Prostate gland (tissue), 2 donors: ENCODE measurements at regions not wholly inside any gene's neighbourhood (a gene's known extent, or its start where the extent isn't known, plus 50 kb on each side); places are given as distances from the start of the nearest gene placed in this dataset.

Source experiments
- DNase-seq: peaks from one replicate; pipeline ENCODE4 v3.0.0-alpha.2; 2019; ENCODE audit warnings: low spot score
- H3K27ac ChIP-seq, 2 donors: fragments of 200-600 bp; sonication (generic); 2 replicates each; pipeline ENCODE4 v1.5.1; 2017 to 2019
- H3K27me3 ChIP-seq: fragments of 200-600 bp; sonication (generic); replicated peaks from 2 replicates; pipeline ENCODE4 v1.5.1; 2019; ENCODE audit not compliant: insufficient read depth
- H3K36me3 ChIP-seq, 2 donors: fragments of 200-600 bp; sonication (generic); 1 replicate in 1 of 2; 2 replicates in 1 of 2; pipeline versions ENCODE4 v1.5.1 to v1.8.1; 2017 to 2019
- H3K4me1 ChIP-seq: fragments of 200-600 bp; sonication (generic); replicated peaks from 2 replicates; pipeline ENCODE4 v1.5.1; 2019
- H3K4me3 ChIP-seq, 2 donors: fragments of 200-600 bp; sonication (generic); 2 replicates each; pipeline ENCODE4 v1.5.1; 2017 to 2019
- H3K9me3 ChIP-seq: fragments of 200-600 bp; sonication (generic); 2 replicates; pipeline ENCODE4 v1.5.1; 2017
- POLR2A ChIP-seq: fragments of 450-650 bp; IDR thresholded peaks from one replicate; pipeline ENCODE4 v1.6.1; 2016; ENCODE audit warnings: antibody characterized with exemption, mild to moderate bottlenecking
- POLR2AphosphoS5 ChIP-seq: sonication (generic); formaldehyde crosslinking; IDR thresholded peaks from one replicate; pipeline ENCODE4 v1.6.1; 2017; ENCODE audit warnings: antibody characterized with exemption
- WGBS: methylation state at CpG from one replicate; pipeline ENCODE4 v1.1.5; 2018; 5-methylcytosine and 5-hydroxymethylcytosine counted together
- intact Hi-C: fragments of 100-400 bp; cut with DNase I; formaldehyde crosslinking; loops from one replicate; pipeline ENCODE4 v1.14.2; 2022
- TF ChIP-seq, protein P1 (sequence below), 4 experiments: fragments of 200-600 bp in 2 of 4; fragments of 450-650 bp in 2 of 4; sonication (generic) in 2 of 4; IDR thresholded peaks; 1 replicate in 3 of 4; 2 replicates in 1 of 4; pipeline ENCODE4 v1.5.1; 2016 to 2019; ENCODE audit warnings: antibody characterized with exemption in 4 of 4, mild to moderate bottlenecking in 2 of 4, moderate library complexity in 2 of 4

DNA sequence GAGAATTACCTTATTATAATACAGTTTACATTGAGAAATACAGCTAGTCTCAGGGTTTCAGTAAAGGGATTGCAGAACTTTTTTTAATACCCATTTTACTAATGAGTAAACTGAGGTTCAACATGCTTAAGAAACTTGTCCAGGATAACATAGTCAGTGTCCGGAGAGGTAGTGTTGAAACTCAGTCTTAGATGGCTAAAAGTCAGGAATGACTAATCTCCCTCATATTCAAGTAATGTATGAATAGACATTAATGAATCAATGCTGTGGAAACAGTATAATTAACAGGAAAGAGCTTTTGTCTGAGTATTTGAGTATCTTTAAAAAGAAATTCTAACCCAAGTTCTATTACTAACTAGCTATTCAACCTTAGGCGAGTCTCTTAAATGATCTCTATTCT is 397.6 kb downstream of the PLA2G4A start:
- TF ChIP-seq POLR2A (no peak), POLR2AphosphoS5 (no peak)
- TF ChIP-seq, protein P1, sequence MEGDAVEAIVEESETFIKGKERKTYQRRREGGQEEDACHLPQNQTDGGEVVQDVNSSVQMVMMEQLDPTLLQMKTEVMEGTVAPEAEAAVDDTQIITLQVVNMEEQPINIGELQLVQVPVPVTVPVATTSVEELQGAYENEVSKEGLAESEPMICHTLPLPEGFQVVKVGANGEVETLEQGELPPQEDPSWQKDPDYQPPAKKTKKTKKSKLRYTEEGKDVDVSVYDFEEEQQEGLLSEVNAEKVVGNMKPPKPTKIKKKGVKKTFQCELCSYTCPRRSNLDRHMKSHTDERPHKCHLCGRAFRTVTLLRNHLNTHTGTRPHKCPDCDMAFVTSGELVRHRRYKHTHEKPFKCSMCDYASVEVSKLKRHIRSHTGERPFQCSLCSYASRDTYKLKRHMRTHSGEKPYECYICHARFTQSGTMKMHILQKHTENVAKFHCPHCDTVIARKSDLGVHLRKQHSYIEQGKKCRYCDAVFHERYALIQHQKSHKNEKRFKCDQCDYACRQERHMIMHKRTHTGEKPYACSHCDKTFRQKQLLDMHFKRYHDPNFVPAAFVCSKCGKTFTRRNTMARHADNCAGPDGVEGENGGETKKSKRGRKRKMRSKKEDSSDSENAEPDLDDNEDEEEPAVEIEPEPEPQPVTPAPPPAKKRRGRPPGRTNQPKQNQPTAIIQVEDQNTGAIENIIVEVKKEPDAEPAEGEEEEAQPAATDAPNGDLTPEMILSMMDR (IDR thresholded peaks at IDR 0.05), result no peak
- intact Hi-C loops, result no loop called here
- H3K4me1 ChIP-seq, result no peaks in the 10 kb centered on the region

DNA sequence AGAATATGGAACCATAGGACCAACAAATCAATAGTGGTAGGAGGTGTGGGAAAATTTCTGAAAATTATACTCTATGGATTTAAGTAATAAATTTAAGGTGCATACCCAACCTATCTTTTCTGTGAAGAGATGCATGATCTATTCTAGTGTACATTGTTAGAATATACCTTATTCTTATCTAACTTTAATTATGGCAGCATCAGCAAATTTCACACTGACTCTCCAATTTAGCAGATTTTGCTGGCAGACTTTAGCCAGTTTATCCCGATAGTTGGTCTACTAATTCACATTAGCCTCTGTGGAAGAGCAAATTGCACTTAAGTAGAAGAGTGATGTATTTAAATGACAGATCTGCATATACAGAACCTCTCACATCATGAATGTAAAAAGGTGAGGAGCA is 400.0 kb downstream of the PLA2G4A start:
- TF ChIP-seq POLR2AphosphoS5 (no peak), POLR2A (no peak)
- TF ChIP-seq, protein P1 (IDR thresholded peaks at IDR 0.05), result no peak

More for the DNA sequence above, 397.6 kb downstream of the PLA2G4A start:
- no peaks in the 10 kb centered on the region for H3K27me3 ChIP-seq
- no peaks in the 10 kb centered on the region for H3K36me3 ChIP-seq
- H3K4me3 ChIP-seq, result no peak overlapping the region
- no peaks in the 10 kb centered on the region for H3K9me3 ChIP-seq
- no peak for DNase-seq
- 98% methylated on average over 2 of the region's 2 CpGs for WGBS
- H3K27ac ChIP-seq, result no peak overlapping the region

DNA sequence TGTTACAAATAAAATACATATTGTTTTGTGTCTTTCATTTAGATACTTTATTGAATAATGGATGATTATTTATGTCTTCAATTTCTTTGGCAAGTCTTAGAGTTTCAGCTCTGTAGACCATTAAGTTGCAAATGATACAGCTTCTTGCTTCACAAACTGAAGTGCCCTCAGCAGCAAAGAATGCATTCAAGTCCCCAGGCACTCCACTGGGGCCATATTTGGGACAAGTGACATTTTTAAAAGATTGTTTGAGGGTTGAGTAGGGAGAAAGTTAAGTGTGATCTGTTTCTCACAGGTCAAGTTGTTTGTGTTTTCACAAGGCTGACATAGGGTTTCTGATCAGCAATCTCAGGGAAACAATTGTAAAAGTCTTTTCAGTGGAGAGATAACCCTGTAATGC is 400.7 kb downstream of the PLA2G4A start:
- H3K36me3 ChIP-seq, result no peaks in the 10 kb centered on the region
- H3K4me1 ChIP-seq, result no peaks in the 10 kb centered on the region
- H3K27me3 ChIP-seq, result no peaks in the 10 kb centered on the region
- H3K9me3 ChIP-seq, result no peaks in the 10 kb centered on the region
- no peak overlapping the region for H3K4me3 ChIP-seq
- intact Hi-C loops, result no loop called here
- H3K27ac ChIP-seq, result no peak overlapping the region
- no peak for DNase-seq
- TF ChIP-seq, protein P1 (IDR thresholded peaks at IDR 0.05), result no peak
- TF ChIP-seq POLR2A, result no peak
- TF ChIP-seq POLR2AphosphoS5, result no peak

More for the DNA sequence above, 400.0 kb downstream of the PLA2G4A start:
- H3K4me3 ChIP-seq, result no peak overlapping the region
- intact Hi-C loops, result no loop called here
- 94% methylated on average over 1 of the region's 1 CpG for WGBS
- no peak for DNase-seq
- no peaks in the 10 kb centered on the region for H3K36me3 ChIP-seq
- H3K27ac ChIP-seq, result no peak overlapping the region
- no peaks in the 10 kb centered on the region for H3K27me3 ChIP-seq
- no peaks in the 10 kb centered on the region for H3K4me1 ChIP-seq
- no peaks in the 10 kb centered on the region for H3K9me3 ChIP-seq

DNA sequence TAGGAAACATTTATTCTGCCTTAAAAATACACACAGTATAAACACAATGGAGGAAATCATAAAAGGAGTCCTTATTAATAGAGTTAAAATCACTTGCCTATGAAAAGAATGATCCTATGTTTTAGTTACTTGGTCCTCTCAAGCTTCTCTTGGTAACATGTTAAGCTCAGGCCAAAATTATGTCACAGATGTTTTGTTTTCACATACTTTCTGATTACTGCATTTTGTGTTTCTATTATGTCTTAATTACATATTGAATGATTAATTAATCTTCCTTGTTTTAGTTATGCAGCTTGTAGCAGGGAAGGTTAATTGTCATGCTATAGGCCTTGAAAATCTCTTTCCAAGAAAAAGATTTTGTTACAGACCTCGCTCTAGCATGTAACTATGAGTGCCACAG is 406.0 kb downstream of the PLA2G4A start:
- Histone ChIP-seq H3K4me1 (no peaks in the 10 kb centered on the region), H3K27me3 (no peaks in the 10 kb centered on the region), H3K4me3 (no peak overlapping the region), H3K9me3 (no peaks in the 10 kb centered on the region), H3K36me3 (no peaks in the 10 kb centered on the region), H3K27ac (no peak overlapping the region)
- intact Hi-C loops, result no loop called here
- DNase-seq, result no peak
- TF ChIP-seq, protein P1 (IDR thresholded peaks at IDR 0.05), result no peak
- no peak for TF ChIP-seq POLR2AphosphoS5
- no peak for TF ChIP-seq POLR2A
- 90% methylated on average over 1 of the region's 1 CpG for WGBS

DNA sequence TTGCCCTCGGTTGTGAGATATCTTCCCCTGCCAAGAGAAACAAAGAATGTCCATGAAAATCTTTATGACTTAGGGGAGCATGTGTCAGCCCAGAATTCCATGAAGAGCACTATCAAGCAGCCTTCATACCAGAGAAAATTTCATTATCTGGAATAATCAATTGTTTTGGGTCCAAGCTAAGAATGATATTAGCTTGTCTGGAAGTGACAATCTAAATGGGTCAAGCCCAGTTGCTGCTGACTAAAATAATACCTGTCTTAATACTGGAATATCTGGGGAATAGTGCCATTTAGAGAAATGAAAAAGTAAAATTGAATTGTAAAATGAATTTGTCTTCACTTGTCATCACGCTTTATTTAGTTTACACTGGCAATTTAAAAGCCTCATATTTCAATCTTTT is 407.4 kb downstream of the PLA2G4A start:
- no peak for DNase-seq
- TF ChIP-seq, protein P1 (IDR thresholded peaks at IDR 0.05), result no peak
- TF ChIP-seq POLR2AphosphoS5, result peak; percentile 25
- H3K27me3 ChIP-seq, result no peaks in the 10 kb centered on the region
- no peaks in the 10 kb centered on the region for H3K4me1 ChIP-seq
- no peak overlapping the region for H3K4me3 ChIP-seq
- no peaks in the 10 kb centered on the region for H3K9me3 ChIP-seq
- H3K27ac ChIP-seq, result no peak overlapping the region
- WGBS, result 15% methylated on average over 2 of the region's 2 CpGs
- no peaks in the 10 kb centered on the region for H3K36me3 ChIP-seq
- intact Hi-C loops, result no loop called here
